ENCODE measurements at regions not wholly inside any gene's neighbourhood (a gene's known extent, or its start where the extent isn't known, plus 50 kb on each side); places are given as distances from the start of the nearest gene placed in this dataset.

GRCh38 chr6:140560671-140561070, 1186.2 kb upstream of the CITED2 start:
- TF ChIP-seq, protein P1, sequence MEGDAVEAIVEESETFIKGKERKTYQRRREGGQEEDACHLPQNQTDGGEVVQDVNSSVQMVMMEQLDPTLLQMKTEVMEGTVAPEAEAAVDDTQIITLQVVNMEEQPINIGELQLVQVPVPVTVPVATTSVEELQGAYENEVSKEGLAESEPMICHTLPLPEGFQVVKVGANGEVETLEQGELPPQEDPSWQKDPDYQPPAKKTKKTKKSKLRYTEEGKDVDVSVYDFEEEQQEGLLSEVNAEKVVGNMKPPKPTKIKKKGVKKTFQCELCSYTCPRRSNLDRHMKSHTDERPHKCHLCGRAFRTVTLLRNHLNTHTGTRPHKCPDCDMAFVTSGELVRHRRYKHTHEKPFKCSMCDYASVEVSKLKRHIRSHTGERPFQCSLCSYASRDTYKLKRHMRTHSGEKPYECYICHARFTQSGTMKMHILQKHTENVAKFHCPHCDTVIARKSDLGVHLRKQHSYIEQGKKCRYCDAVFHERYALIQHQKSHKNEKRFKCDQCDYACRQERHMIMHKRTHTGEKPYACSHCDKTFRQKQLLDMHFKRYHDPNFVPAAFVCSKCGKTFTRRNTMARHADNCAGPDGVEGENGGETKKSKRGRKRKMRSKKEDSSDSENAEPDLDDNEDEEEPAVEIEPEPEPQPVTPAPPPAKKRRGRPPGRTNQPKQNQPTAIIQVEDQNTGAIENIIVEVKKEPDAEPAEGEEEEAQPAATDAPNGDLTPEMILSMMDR (IDR thresholded peaks at IDR 0.05; ENCODE audit: low read length), result no peak
- no peak for TF ChIP-seq EZH2 (optimal IDR thresholded peaks at IDR 0.05; ENCODE audit: low read depth, low read length)
